ENCODE measurements at regions not wholly inside any gene's neighbourhood (a gene's known extent, or its start where the extent isn't known, plus 50 kb on each side); places are given as distances from the start of the nearest gene placed in this dataset.
"Not testable (repeated sequence)": the region's sequence is repeated elsewhere in the genome, so short reads cannot be mapped to it uniquely, and the experiment has no call there.

DNA sequence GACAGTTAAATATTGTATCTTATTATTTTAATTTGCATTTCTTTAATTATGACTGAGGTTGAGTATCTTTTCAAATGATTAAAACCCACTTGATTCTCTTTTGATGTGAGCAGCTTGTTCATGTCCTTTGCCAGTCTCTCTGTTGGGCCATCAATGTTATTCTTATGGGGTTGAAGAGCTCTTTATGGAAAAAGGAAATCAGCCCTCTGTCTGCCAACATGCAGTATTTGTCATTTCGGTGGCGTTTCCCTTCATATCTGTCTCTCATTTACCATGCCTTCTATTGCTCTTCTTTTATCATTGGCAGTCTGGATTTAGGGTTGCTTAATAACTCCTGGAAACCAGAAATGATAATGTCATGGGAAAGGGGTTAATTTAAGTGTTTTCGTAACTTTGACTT, 340.7 kb upstream of the DNAJC19 start:
- DNase-seq (ENCODE audit: low spot score), result no peak

DNA sequence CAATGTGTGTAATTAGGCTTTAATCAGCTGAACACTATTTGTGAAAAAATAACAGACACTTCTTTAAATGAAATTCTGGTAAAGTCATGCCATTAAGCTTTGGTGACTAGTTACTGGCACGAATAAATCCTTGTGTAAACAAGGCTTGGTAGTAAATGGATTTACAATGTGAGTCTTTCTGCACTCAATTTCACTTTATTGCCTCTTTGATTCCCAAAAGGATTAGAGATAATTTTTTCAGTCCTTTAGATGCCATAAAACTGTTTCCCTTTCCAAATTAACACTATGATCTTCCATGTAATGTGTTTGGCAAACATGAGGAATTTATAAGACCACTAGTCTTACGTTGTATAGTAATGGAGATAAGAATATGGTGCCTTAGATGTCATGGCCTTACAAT, 339.5 kb upstream of the DNAJC19 start:
- DNase-seq (ENCODE audit: low spot score), result no peak

DNA sequence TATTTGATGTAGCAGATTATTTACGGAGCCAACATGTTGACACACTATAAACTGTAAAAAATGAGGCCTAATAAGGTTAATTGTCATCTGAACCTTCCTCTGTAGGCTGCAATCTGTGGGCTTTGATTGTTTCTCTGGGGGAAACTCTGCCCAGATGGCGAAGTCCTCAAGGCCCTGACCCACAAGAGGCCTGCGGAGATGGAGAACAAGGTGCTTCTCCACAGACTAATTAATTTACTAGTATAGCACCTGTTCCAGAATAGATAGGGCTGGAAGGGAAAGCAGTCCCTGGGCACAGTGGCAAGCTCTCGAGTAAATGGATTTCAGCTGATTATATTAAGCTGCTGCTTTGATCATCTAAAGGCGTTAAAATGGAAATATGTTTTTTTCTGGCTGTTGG, 338.8 kb upstream of the DNAJC19 start:
- no peak for DNase-seq (ENCODE audit: low spot score)

DNA sequence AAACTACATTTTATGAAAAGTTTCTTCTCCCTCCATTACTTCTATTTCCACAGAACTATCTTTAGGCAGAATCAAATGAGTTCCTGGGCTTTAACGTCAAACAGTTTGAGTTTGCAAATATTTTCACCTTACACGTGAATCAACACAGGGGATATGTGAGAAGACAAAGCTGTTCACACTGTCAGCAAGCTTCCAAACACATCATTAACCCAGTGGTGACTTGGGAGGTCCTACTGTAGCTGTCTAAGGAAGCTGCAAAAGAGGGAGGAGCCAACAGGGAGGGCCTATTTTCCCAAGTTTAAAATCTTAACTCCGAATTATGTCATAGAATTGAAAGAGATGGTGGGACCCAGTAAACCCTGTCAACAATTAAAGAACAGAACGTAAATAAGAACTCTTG, 337.8 kb upstream of the DNAJC19 start:
- DNase-seq (ENCODE audit: low spot score), result no peak

DNA sequence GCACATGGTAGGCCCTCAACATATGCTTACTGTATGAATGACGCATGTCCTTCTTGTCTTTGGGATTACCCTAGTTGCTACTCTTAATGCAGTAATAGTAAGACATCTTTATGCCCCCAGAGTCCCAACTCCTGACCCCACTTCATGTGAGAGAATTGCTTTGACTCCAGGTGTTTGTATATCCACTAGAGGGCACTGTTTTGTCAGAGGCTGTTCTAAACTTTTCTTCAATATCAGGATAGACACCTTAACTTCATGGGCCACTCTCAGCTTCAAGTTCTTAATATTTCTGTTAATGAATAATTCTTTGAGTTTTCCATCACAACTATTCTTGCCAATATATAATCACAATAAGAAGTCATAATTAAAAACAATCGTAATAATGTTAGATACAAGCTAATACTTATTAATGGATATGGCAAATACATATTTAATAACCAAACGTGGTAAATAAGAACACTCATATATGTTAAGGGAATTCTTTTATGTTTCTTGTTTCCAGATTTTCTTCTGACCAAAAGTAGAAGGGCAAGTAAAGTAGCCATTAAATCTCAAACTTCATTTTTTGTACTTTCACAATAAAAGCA, 337.2 kb upstream of the DNAJC19 start:
- DNase-seq (ENCODE audit: low spot score), result no peak

DNA sequence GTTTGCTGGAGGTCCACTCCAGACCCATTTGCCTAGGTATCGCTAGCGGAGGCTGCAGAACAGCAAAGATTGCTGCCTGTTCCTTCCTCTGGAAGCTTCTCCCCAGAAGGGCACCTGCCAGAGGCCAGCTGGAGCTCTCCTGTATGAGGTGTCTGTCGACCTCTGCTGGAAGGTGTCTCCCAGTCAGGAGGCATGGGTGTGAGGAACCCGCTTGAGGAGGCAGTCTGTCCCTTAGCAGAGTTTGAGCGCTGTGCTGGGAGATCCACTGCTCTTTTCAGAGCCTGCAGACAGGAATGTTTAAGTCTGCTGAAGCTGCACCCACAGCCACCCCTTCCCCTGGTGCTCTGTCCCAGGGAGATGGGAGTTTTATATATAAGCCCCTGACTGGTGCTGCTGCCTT, 335.0 kb upstream of the DNAJC19 start:
- not testable (repeated sequence) for DNase-seq (ENCODE audit: low spot score)

DNA sequence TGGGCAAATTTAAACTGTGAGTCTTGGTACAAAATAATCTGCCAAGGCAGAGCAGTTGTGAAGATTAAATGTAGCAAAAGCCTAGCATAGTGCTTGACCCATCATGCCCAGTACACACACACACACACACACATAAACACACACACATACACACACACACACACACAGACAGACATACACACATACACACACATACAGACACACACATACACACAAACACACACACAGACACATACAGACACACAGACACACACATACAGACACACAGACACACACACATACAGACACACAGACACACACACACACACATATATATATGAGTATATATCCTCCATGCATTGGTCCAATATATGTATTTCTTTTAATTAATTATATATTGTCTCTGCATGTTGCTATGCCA, 328.8 kb upstream of the DNAJC19 start:
- no peak for DNase-seq (ENCODE audit: low spot score)

DNA sequence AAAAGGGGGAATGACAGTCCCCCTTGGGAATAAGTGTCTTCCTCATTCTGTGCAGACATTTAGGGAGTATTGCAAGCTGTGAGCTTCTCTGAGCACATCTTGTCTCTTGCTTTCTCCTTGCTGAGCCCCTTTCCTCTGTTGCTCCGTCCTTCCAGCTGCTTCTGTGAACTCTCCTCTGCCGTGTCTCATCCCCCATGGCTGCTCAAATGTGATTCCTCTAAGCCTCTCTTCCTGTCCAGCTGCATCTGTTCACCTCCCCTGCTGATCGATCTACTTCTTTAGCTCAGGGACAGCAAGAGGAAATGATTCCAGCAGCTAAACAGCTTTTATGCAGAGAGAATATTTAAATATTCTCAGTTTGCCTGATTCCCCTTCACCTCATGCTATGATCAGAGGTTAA, 328.0 kb upstream of the DNAJC19 start:
- no peak for DNase-seq (ENCODE audit: low spot score)

DNA sequence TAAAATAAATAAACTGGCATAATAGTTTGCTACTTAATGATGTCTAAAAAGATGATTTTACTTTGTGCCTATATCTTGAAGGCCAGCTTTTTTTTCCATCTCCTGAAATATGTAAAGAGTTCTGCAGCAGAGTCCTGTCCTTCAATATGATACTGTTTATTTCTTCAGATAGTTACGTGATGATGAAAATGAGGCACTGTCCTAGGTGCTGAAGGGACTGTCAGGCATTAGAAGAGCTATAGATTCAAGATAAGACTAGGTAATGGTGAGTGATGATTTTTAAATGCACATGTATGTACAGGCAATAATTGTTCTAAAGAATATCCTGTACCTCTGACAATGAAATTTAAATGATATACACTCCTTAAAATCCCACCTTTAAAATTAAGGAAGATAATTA, 326.9 kb upstream of the DNAJC19 start:
- DNase-seq (ENCODE audit: low spot score), result no peak

DNA sequence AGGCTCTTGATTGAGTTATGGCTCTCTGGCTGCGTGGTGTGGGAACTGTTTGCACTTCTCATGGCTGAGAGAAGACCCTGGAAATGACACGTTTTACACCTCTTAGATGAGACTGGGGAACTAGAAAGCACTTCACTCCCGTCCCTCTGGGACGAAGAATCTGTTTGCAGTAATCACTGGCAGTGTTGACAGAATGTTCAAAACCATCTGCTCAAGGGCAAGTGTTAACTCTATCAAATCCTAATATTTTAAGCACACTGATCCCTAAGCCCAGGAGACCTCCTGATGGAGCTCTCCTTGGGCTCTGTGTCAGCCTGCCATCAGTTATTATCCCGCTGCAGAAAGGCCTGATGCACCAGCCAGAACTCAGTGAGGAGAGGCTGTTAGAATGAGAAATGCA, 323.8 kb upstream of the DNAJC19 start:
- DNase-seq (ENCODE audit: low spot score), result no peak

DNA sequence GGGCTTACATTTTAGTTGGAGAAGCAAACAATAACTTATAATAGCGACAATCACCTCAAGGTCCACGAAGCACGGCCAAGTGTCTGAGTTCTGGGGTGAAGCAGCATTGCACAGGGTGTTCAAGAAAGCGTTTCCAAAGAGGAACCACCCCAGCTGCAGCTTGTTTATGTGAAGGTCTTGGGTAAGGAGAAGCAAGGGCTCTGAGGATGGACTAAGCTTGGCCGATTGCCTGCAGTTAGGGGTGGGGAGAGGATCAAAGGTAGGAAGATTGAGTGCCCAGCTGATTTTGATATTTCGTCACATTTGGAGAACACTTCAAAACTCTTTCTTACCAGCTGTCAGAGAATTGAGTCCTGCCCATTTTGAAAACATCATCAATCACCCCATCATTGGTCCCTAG, 321.6 kb upstream of the DNAJC19 start:
- no peak for DNase-seq (ENCODE audit: low spot score)

DNA sequence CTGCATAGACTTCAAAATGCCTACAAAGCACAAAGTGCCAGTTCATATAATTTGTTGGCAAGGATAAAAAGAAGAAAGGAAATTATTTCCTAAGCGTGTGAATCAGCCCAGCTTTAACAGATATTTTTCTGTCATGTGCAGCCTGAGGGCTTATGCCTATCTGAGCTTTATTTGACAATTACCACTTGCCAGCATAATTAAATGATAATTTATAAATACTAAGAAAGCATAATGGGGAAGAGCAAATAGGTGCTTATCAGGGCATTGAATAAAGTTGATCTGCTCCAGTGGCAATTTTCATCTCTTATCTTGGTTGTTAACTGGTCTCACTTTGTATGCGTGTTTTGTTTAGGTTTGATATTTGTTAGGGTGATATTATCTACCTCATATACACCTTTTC, 313.4 kb upstream of the DNAJC19 start:
- no peak for DNase-seq (ENCODE audit: low spot score)

DNA sequence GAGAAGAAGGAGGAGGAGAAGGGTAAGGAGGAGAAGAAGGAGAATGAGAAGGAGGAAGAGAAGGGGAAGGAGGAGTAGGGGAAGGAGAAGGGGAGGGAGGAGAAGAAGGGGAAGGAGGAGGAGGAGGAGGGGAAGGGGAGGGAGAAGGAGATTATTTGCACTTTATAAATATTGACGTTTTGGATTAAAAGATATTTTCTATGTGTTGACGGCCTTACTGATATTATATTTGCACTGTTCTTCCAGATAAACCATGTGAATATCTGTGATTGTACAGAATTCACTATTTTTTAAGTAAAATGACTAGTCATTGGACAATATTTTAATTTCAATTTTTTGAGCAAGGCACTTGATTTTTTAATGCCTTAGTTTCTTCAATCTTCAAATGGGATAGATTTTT, 310.5 kb upstream of the DNAJC19 start:
- DNase-seq (ENCODE audit: low spot score), result no peak

DNA sequence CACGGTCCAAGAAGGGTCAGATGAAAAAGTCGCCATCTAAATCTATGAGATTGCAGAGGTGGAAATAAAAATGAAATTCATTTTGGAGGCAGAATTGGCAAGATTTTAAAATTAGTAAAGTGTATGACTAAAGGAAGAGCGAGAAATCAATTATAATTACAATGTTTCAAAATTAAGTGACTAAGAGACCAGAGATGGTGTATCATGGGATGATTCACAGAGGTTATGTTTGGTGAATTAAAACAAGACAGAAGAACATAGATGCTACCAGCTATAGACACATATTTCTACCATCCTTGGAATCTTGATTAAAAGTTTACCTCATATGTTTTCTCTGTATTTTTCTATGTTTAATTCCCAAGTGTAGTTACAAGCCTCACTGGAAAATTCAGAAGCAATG, 308.9 kb upstream of the DNAJC19 start:
- no peak for DNase-seq (ENCODE audit: low spot score)

DNA sequence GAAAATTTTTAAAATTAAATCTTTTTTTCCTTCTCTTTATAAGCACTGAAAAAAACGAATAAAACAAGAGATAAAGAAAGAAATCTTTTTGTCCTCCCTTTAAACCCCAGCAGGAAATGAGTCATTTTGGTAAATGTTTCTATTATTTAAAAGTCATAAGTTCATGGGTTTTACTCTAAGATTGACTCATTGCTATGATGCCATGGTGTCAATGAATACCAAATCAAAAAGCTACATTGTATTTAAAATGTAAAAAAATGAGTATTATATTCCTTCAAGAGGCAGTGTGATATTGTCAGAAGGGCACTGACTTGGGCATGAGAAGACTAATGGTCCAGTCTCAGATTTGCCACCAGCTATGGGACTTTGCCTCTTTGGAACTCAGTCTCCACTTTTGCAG, 303.4 kb upstream of the DNAJC19 start:
- no peak for DNase-seq (ENCODE audit: low spot score)

DNA sequence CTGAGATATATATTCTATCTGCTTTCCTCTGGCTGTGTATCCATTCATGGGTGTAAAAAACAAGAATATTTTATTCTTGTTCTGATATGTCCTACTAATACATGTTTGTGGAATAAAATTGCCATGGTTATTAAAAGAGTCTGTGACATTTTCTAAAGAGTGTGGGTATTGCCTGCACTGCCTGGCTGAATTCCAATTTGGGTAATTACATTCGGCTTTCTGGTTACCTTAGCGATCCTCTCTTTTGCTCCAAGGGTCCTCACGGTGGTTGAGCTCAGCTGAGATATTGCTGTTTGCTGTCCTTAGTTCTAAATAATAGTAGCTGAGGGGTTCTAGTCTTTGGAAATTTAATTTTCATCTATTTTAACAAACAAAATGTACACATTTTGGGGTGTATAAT, 301.4 kb upstream of the DNAJC19 start:
- DNase-seq (ENCODE audit: low spot score), result no peak

DNA sequence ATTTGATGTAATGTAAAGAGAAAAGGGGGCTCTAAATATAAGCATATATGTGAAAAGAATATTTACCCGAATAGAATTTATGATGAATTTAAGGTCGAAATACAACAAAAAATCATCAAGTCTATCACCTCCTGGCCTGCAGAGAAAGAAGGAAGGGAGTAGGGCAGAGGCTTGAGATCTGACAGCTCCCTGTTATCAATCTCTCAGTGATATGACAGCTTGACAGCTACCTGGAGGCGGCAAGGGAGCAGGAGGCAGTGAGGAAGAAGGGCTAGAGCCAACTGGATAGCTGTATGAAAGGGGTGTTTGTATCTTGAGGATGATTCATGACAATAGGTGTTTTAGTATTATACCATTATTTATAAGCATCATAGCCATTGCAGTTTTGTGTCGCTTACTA, 299.8 kb upstream of the DNAJC19 start:
- no peak for DNase-seq (ENCODE audit: low spot score)

DNA sequence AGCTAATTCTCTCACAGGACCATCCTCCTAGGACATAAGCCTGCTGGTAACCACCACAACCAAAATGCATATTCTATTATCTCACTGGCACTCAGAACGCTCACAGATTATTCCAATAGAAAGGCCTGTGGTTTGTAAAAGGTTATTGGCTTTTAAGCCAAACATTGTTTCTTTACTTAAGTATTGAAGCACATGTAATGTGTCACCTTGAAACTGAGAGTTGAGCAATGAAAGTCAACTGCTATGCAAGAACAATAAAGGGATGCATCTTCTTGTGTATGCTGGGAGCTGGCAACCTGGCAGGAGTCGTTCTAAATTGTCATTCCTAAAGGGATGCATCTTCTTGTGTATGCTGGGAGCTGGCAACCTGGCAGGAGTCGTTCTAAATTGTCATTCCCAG, 298.6 kb upstream of the DNAJC19 start:
- DNase-seq (ENCODE audit: low spot score), result no peak

DNA sequence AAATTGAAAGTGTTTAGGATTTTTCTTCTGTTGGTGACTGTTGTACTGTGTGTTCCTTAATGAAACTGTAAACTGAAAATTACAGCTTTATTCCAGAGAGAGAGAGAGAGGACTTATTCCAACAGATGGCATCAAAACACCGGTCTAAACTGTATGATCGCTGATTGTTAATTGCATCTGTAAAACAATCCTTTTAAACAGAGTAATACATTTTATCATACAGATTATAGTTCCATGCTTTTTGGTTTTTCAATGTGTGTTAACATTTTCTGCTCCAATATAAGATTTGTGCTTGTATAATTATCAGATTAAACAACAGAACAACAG, 289.7 kb upstream of the DNAJC19 start:
- no peak for DNase-seq (ENCODE audit: low spot score)

DNA sequence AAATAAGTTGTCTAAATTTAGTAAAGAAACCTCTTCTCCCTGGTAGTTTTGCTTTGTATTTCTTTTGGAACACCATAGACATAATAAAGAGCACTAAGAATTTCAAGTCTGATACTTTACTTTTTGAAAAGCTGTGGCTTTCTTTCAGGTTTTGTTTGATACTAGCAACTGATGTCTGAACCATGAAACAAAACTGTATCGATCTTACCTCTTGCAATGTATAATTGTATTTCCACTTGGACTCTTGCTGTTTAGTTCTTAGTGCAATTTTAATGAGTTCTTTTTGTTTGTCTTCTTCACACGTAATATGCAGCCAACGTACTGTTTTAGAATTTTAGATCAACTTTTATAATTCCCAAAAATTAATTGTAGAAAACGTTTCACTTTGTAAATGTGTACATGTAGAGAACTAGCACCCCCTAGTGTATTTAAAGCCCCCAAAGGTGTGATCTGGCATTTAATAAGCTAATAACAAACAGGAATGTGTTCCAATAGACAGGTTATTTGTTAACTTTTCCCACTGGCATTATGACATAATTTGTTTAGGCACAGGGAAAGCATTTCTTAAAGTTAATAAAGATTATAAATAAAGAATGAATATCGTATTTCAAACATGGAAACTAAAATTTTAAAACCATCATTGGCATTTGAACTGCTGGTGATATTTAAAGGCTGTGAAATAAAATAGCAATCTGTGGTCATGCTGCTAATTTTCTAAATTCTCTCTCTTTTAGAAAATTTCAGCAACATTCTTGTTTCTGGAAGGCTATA, 289.1 kb upstream of the DNAJC19 start:
- DNase-seq (ENCODE audit: low spot score), result no peak

DNA sequence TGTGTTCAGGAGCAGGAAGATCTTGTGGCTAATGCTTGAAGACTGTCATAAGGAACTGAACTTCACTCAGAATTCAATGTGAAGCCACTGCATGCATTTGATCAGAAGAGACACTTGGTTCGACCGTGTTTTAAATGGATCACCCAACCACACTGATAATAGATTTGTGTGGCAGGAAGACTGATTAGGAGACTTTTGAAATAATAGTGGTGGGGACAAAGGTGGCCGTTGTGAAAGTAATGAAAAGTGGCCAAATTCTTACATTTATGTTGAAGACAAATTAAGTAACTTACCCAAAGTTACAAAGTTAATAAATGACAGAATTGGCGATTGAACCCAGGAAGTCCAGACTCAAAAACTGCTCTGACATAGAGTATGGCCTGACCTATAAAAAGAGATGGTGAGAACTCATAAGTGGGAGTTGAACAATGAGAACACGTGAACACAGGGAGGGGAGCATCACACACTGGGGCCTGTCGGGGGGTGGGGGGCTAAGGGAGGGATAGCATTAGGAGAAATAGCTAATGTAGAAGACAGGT, 286.9 kb upstream of the DNAJC19 start:
- no peak for DNase-seq (ENCODE audit: low spot score)

DNA sequence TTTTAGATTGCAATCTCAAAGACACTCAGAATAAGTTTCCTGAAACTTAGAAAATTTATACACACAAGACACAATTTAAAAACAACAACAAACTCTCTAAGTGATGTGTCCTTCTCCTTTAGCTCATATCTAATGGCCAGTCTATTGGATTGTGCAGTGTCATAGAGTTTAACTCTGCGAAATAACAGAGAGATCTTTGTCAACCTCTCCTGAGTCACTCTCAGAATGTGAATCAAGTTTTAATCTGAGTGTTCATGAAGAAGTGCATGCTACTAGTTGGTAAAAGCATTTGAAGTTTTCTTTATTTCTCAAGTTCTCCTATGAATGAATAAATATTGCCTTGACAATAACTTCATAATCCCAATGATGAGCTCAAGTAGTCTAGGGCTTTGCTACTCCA, 284.5 kb upstream of the DNAJC19 start:
- no peak for DNase-seq (ENCODE audit: low spot score)

DNA sequence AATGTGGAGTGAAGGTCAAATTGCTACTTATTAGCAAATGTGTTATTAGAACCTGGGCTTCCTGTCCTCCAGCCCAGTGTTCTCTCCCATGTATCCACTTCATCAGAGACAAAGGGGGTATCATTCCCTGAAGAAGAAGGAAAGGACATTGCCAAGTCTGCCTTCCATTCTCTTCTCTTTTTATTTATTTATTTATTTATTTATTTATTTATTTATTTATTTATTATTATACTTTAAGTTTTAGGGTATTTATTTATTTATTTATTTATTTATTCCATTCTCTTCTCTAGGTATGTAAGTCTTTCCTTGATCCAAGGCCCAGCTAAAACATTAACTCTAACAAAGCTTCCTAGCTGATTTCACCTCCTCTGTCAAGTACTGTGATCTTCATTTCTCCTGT, 277.8 kb upstream of the DNAJC19 start:
- DNase-seq (ENCODE audit: low spot score), result no peak

DNA sequence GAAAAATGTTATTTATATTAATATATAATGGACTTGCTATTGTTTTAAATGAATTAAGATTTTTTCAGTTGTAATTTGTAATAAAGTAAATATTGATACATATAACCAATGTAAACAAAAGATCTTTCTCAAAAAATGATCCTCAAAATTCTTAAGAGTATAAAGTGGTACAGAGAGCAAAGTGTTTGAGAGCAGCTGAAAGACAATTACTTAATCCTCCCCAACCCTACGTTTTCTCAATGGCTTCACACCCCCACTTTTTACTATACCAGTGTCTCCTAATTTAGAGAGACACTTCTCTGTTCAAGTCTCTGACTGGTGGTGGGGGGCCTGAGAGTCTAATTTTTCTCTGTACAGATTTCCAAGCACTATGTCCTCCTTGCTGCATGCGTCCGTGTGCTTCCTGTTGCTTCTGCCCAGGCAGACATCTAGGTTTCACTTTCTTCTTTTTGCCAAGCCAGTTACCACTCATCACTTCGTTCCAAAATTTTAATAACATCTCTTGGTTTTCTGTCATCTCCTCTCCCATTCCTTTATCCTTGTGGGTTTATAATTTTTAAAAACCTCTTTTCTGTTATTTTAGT, 276.3 kb upstream of the DNAJC19 start:
- DNase-seq (ENCODE audit: low spot score), result no peak
